ENCODE measurements at regions not wholly inside any gene's neighbourhood (a gene's known extent, or its start where the extent isn't known, plus 50 kb on each side); places are given as distances from the start of the nearest gene placed in this dataset.

DNA sequence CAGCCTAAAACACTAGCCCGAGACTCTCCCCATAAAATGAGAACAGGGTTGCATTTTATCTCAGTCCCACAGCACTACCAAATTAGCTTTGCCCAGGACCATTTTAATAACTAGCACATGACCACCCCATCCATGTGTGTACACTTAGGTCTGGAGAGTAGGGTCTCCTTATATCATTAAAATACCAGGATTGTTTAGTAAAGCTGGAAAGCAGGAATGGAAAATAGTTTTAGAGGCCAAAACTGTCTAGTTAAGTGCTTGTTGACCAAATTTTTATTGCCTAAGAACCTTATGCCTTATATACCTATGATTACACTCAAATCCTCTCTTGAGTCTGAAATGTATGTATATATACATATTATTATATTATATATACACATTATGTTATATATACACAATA is 608.4 kb downstream of the HDGFL1 start:
- TF ChIP-seq CTCF (IDR thresholded peaks at IDR 0.05; ENCODE audit: low read length): no peak
- TF ChIP-seq EZH2 (IDR thresholded peaks at IDR 0.05; ENCODE audit: borderline replicate concordance, low read length): no peak

Data from OCI-LY1 (cell line).